ENCODE measurements at regions not wholly inside any gene's neighbourhood (a gene's known extent, or its start where the extent isn't known, plus 50 kb on each side); places are given as distances from the start of the nearest gene placed in this dataset.

DNA sequence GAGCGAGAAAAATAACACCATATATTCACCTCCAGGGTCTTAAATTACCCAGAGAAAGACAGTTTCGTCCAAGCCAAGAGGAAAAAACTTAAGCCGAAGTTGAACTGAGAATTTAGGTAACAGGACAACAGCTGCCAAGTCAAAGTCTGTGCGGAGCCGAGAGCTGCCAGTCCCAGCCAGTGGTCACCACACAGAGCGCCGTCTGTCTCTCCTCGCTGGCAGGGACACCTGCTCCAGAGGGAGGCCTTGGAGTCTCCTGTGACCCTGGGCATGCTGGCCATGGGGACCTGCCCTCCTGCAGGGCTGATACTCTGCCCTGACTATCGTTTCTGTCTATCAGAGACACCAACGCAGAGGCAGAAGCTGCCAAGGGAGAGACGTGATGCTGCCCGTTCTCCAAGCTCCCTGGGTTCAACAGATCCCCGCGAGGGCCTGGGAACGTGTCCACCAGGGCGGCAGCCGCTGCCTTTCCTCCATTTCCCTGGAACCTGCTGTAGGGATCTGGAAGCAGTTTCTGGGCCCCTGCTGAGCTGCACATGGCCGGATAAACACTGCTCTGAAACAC is 341.3 kb downstream of the SMOC2 start:
- DNase-seq (ENCODE audit: low spot score): no peak

DNA sequence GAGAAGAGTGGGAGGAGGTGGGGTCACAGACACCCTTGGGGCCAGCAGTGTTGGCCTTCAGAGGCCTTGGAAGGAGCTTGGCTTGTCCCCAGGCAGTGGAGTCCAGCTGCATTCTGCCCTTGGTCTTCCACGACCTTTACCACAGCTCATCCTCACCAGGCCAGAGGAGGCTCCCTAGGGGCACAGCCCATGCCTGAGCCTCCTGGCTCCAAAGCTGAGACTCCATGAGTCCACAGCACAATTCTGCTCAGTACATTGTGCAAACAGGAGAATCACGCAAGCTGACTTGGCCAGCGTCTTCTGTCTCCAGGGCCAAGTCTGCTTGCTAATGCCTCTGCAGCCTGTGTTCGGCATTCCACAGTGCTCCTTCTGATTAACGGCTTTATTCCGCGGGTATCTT is 337.2 kb downstream of the SMOC2 start:
- DNase-seq (ENCODE audit: low spot score): no peak

DNA sequence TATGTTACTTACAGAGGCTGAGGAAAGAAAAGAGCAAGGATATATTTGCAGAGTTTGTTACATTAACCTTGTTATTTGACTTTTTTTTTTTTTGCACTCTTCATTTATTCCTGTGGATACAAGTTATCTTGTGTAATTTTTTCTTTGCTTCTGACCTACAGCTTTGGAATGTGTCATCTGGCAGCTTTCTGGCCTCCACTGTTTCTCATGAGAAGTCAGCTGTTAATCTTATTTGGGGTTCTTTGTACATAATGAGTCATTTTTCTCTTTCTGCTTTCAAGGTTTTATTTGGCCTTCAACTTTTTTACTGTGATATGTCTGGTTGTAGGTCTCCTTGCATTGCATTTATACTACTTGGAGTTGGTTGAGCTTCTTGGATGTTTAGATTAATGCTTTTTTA is 333.4 kb downstream of the SMOC2 start:
- DNase-seq (ENCODE audit: low spot score): no peak

DNA sequence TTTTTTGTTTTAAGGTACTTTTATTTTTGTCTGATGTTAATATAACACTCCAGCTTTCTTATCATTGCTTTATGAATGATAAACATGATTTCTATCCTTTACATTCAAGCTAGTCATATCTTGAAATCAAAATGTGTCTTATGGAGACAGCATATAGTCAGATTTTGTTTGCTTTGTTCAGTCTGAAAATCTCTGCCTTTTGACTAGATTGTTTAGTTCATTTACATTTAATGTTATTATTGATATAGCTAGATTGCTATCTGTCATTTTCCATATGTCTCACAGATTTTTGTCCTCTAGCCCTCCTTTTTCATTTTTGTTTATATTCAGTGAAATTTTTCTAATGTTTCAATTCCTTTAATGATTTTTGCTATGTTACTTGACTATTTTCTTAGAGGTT is 332.8 kb downstream of the SMOC2 start:
- DNase-seq (ENCODE audit: low spot score): no peak

DNA sequence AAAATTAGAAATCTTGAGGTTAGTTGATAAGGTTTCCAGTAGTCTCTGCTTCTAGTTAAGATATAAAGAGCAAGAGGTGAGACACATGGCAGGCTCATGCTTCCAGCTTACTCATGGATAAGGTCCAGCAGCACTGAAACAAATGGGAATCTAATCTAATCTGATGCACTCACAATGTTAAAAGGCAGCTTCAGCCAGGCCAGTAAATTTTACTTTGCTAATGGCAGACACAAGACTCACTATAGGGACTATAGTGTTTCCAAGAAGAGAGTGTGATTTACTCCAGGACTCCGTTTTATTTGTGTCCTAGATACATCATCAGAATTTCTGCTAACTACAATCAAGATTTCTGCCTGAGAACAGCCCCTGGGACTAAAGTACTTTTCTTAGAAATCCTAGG is 324.8 kb downstream of the SMOC2 start:
- DNase-seq (ENCODE audit: low spot score): no peak

DNA sequence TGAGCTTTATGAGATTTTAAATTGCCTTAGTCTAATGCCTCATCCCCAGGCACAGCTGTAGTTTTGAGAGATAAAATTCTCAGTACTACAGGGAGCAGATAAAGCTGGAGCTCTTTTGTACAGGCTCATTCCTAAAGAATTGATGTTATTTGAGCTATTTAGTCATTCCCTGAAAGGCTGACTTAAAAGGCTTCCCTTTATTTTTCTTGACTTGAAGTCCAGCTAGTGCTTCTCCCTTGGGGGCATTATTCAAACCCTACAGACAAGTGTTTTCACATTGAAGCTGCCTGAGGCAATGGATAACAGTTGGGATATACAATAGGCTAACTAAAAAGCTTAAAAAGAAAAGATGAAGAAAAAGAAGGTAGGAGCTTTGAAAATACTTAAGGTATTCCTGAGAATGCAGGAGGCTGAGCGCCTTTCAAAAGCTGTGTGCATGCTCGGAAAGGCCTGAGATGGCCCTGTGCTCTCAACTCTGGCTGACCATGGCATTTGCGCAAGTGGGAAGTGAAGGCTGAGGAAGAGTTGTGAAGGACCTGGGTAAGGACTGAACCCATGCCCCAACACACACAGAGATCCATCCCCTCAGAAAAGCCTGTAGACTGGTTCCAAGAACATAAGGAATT is 315.1 kb downstream of the SMOC2 start:
- no peak for DNase-seq (ENCODE audit: low spot score)

DNA sequence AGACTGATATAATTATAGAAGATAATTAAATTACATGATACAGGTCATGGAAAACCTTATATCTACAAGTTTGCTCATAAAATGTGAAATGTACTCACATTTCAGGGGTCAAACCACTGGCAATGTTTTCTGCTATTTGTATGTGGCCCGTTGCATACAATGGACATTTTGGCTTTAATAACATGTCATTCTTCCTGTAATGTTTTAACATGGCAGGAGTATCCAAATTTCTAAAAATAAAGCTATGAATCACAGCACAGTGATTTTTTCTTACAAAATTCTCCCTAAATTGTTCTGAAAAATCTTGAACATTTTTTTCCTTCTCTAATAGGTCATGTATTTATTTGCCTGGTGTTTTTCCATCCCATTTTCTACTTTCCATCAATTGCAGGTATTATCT is 305.7 kb downstream of the SMOC2 start:
- no peak for DNase-seq (ENCODE audit: low spot score)

DNA sequence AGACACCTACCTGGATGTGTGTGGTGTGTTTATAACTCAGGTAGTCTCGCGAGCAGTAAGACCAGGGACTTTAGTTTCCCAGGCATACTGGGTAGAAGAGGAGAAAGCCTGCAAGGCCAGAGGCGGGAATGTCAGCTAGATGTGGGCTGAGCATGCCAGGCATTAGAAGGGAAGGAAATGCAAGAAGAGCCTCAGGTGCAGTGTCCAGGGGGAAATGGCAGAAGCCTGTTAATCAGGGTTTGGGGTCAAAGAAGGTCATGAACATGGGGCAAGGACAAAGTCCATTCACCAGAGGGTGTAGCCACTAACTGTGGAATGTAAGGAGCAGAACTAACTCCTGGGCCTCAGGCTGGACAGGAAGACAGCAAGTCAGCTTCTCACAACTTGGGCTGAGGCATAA is 305.0 kb downstream of the SMOC2 start:
- DNase-seq (ENCODE audit: low spot score): no peak

DNA sequence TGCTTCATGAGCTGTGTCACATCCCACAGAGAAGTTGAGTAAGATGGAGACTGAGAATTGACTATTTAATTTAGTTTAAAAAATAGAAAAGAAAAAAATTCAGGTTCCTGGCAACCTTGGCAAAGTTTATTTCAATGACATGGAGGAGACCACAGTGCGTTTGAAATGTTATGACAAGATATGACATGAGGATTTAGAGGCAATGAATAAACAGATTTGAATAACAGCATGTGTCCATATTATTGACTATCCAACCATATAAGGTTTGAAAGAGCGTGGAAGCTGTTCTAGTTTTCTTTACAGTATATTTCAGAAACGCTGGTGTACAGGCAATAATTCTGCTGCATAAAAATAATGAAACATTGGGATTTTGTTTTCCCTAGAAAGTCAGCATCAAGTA is 303.9 kb downstream of the SMOC2 start:
- no peak for DNase-seq (ENCODE audit: low spot score)

DNA sequence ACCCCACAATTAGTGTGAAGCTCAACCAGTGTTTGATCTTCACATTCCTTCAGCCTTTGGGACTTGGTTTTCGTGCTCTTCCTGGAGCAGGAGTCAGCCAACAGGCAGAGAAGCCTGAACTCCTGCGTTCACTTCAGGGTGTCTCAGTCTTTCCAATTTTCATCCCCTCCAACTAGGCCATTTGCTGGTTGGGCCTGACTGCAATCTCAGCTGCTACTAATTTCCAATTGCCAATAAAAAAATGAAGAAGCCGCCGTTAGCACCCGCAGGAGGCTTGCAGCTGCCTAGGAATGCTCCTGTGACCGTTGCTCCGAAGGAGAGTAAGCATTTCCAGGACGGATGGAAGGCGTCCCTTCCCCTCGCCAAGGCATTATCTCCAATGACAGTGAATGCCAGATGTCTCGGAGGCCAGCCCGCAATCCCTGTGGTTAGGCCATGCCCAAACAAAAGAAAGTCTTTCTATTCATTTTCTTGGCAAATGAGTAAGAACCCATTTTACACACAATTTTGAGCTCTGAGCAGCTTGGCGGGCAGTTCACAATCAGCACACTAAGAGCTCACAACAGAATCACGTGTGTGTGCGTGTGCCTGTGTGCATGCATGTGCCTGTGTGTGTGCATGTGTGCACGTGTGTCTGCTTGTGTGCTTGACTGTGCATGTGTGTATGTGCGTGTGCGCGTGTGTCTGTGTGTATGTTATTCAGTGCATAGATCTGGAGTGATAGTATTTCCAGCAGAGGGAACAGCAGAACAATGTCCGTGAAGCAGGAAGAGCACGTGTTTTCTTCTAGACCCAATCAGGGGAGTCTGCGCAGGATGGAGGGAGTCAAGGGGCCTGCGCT is 301.2 kb downstream of the SMOC2 start:
- DNase-seq (ENCODE audit: low spot score): no peak

DNA sequence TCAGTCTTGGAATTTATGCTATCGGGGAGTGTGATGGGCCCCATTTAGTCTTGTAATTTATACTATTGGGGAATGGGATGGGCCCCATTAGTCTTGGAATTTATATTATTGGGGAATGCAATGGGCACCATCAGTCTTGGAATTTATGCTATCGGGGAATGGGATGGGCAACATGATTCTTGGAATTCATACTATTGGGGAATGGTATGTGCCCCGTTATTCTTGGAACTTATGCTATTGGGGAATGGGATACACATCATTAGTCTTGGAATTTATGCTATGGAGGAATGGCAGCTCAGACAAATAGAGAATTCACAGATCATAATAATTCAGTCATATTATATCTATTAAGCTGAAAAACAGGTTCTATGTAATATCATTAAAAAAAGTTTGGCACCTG is 300.3 kb downstream of the SMOC2 start:
- DNase-seq (ENCODE audit: low spot score): no peak

DNA sequence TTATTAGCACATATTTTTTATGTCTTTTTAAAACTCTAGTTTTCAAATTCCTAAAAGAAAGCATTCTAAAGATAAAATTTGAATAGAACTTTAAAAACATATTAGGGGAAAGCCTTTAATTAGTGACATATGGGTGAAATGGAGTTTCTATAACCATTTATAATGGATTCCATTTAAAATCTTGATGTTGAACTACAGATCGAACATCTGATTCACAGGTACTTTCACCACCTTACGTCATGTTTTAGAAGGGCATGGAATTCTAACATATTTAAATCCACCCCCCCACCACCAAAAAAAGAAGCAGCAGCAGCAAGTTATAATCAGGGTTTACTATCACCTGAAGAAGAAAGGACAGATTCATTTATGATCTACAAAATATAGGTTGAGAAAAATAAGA is 298.4 kb downstream of the SMOC2 start:
- no peak for DNase-seq (ENCODE audit: low spot score)

DNA sequence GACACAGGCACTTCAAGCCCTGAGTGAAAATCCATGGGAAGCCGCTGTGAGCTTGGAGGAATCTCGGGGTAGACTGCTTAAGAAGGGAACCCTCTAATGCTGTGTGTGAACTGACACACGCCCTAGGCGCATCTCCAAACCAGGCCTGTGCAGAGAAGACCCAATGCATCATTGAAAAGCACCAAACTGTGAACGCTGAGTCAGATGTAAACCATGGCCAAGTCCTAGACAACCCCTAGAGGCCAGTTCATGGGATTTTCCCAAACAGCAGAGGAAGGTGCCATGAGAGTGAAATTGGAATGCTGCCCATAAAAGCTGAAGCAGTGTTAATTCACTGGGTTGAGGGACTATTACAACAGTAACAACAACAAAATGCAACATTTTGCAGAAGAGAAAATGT is 296.5 kb downstream of the SMOC2 start:
- no peak for DNase-seq (ENCODE audit: low spot score)

DNA sequence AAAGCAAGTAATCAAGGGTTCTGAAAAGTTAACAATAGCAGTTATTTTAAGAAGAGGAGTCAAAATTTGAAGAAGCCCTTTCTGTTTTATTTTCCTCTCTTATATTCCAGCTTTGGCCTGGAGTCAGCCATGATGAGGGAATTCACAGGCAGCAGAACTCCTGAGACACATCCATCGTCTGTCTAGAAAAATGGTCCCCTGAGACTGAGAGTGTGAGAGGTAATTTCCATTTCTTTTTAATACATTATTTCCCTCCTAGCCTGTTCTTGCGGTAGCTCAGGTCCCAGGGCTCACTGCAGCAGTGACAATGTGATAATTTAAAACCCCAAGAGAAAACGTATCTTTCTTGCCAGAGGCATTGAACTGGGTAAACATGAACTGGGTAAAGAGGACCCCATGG is 296.0 kb downstream of the SMOC2 start:
- no peak for DNase-seq (ENCODE audit: low spot score)

DNA sequence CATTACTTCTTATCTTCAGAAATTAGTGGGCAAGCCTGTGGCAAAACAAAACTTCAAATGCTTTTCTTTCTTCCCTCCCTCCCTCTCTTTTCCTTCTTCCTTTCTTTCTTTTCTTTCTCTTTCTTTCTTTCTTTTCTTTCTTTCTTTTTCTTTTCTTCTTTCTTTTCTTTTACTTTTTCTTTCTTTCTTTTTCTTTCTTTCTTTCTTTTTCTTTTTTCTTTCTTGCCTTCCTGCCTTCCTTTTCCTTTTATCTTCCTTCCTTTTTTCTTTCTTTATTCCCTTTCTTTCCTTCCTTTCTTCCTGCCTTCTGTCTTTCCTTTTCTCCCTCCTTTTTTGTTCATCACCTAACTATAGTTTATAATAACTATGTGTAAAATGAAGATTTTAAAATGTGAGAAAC is 295.1 kb downstream of the SMOC2 start:
- no peak for DNase-seq (ENCODE audit: low spot score)

DNA sequence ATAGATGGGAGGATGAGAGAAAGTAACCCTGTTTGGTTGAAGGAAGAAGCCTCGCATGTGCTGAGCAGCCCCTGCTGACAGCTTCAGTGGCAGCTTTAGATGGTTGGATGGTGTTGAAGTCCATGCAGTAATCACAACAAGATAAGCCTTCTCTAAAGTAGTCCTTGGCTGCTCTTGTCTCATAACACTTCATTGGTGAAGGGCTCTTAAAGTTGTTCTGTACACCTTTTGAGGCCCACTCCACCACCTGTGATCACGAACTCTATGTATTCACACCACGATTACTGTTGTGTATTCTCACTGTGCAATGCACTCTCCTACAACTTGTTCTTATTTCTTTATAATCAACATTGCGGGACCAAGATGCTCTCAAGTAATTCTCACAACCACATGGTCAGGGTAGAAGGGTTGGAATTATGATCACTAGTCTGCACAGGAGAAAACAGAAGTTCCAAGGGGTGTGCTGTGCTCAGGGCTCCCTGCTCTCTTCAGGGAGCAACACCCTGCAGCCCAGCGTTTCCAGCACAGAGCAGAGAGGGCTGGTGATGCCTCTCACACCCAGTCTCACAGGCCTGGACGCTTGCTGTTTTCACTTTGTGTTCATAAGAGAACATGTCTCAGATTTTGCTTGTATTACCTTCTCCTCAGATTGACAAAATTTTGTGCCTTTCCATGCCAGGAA is 294.4 kb downstream of the SMOC2 start:
- DNase-seq (ENCODE audit: low spot score): no peak

DNA sequence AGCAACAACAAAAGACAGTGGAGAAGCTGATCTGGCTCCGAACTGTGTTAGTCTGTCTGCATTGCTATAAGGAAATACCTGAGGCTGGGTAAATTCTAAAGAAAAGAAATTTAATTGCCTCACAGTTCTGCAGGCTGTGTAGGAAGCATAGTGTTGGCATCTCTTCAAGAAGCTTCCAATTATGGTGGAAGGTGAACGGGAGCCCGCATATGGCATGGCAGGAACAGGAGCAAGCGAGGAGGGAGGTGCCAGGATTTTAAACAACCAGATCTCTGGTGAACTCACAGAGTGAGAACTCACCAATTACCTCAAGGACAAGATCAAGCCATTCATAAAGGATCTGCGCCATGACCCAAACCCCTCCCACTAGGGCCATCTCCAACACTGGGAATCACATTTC is 293.5 kb downstream of the SMOC2 start:
- no peak for DNase-seq (ENCODE audit: low spot score)

DNA sequence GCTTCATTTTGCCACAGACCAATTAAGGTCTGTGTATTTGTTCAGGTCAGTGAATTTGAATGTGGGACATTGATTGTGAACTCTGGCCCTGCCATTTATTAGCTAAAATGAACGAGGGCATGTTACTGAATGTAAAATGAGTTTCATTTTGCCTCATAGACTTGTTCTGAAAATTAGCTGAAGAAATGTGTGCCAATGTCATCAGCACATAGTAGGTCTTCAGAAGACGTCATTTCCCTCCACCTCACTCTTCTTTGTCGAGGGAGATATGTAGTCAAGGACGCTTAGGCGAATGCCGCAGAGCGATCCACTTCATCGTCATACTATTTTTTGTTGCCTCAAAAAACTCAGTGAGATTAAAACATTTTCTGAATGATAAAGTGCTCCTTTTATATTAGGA is 291.7 kb downstream of the SMOC2 start:
- no peak for DNase-seq (ENCODE audit: low spot score)

DNA sequence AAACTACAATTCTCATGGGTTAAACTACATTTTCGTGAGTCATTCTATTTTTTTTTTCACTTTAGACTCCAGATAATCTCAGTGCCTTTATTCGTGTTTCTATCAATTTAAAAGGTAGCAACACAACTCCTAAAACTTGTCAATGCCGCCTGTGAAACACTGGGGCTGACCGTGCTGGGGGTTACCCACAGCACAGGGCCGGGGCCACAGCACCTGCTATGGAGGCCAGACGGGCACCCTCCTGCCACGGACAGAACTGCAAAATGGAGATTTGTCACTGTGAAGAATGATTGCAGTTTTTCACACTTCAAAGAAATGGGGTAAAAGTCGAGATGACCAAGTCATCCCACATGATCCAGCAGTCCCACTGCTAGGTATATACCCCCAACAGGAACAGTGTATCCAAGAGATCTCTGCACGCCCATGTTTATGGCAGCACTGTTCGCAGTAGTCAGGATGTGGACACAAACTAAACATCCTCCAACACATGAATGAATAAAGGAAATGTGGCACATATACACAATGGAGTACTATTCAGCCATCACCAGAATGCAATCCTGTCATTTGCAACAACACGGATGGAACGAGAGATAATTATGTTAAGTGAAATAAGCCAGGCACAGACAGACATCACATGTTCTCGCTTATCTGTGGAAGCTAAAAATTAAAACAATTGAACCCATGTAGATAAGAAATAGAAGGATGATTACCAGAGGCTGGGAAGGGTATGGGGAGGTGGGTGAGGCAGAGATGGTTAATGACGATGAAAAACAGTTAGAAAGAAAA is 290.1 kb downstream of the SMOC2 start:
- DNase-seq (ENCODE audit: low spot score): no peak

DNA sequence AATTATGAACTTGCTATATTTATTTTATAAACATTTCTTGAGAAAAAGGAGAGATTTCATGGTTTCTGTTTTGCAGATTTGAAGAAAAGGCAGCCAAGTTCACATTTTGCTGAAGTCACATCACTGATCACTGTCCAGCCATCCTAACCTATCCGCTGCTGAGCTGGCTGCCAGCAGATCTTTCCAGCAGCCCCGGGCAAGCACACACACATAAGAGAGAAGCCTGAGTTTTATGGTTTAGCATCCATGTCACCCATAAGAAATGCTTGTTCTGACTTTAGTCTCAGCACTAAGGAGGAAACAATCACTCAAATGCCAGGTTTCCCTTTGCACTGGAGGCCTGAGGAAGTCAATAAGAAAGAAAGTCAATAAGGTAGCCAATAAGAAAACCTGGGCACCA is 287.1 kb downstream of the SMOC2 start:
- DNase-seq (ENCODE audit: low spot score): no peak

DNA sequence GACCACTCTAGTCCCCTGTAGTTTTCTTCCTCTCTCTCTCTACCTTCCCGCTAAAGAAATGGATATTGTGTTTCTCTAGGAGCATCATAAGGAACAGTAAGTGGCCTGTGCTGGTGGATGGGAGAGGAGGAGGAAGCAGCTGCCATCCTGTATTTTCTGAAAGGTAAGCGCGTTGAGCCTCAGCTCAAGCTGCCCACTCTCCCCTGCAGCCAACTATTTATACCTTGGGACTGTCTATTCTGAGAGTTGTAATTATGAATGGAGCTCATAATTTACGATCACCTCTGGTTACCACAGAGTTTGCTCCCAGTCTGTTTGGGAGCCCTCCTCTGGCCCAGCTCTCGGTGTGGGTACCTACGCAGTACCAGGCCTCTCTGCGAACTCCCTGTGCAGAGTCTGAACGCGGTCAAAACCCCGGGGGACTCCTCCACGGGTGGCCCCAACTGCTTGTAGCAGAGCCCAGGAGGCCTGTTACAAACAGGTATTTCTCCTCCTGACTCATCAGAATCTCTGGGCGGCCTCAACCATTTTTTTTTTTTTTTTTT is 285.4 kb downstream of the SMOC2 start:
- DNase-seq (ENCODE audit: low spot score): no peak

DNA sequence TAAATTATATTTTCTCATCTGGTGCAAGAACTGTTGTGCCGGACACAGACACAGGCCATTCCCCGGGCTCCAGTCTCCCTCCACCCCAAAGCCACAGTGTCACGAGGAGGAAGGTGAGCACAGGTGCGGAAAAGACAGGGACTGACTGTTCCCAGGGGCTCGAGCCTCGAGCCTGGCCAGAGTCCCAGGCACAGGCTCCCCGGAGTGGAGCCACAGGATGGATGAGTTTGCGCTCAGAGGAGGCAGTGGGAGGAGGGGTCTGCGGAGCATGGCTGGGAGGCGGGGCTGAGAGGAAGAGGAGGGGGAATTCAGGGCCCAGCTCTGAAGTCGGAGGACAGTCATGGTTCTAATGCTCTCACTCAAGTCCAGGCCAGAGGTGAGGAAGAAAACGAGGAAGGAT is 284.8 kb downstream of the SMOC2 start:
- DNase-seq (ENCODE audit: low spot score): no peak
